HUES6 (cell line): ENCODE measurements at regions not wholly inside any gene's neighbourhood (a gene's known extent, or its start where the extent isn't known, plus 50 kb on each side); places are given as distances from the start of the nearest gene placed in this dataset.

ENCODE experiments used
- H3K27ac ChIP-seq: 2 replicates; pipeline ENCODE4 v1.7.0; 2013; ENCODE audit warnings: low read depth, mild to moderate bottlenecking, low read length, inconsistent platforms
- H3K27me3 ChIP-seq: 2 replicates; pipeline ENCODE4 v1.6.1; 2013; ENCODE audit warnings: low read length; ENCODE audit not compliant: control insufficient read depth, insufficient read depth
- H3K36me3 ChIP-seq: 2 replicates; pipeline ENCODE4 v1.6.1; 2013; ENCODE audit warnings: low read length; ENCODE audit not compliant: control insufficient read depth, insufficient read depth
- H3K4me1 ChIP-seq: 2 replicates; pipeline ENCODE4 v1.6.1; 2013; ENCODE audit warnings: low read length; ENCODE audit not compliant: control insufficient read depth, insufficient read depth
- H3K4me3 ChIP-seq: 2 replicates; pipeline ENCODE4 v1.5.1; 2013; ENCODE audit warnings: low read depth, low read length
- H3K9ac ChIP-seq: one replicate; pipeline ENCODE4 v1.6.1; 2013; ENCODE audit warnings: mild to moderate bottlenecking, low read length
- H3K9me3 ChIP-seq: 2 replicates; pipeline ENCODE4 v1.6.1; 2013; ENCODE audit warnings: low read depth, low read length; ENCODE audit not compliant: control insufficient read depth, insufficient read depth

- H3K4me3 ChIP-seq, result no peak overlapping the region
- peaks cover 3% of the 10 kb centered on the region; the same call in 1 of the 2 replicates for H3K4me1 ChIP-seq
- no peak overlapping the region for H3K27ac ChIP-seq
- no peaks in the 10 kb centered on the region for H3K36me3 ChIP-seq
- no peak overlapping the region for H3K9ac ChIP-seq
- H3K27me3 ChIP-seq, result no peaks in the 10 kb centered on the region
- H3K9me3 ChIP-seq, result peaks cover 8% of the 10 kb centered on the region; the same call in 1 of the 2 replicates
These were observed 387.2 kb upstream of the DUSP10 start for GRCh38 chr1:222129041-222129440.

GRCh38 chr1:222127526-222128152 lies 385.8 kb upstream of the DUSP10 start:
- peaks cover 3% of the 10 kb centered on the region; the same call in 1 of the 2 replicates for H3K4me1 ChIP-seq
- peaks cover 3% of the 10 kb centered on the region; the same call in 1 of the 2 replicates for H3K9me3 ChIP-seq
- no peak overlapping the region for H3K27ac ChIP-seq
- H3K4me3 ChIP-seq, result no peak overlapping the region
- H3K36me3 ChIP-seq, result no peaks in the 10 kb centered on the region
- H3K27me3 ChIP-seq, result no peaks in the 10 kb centered on the region
- H3K9ac ChIP-seq, result no peak overlapping the region

GRCh38 chr1:222127096-222127495 lies 385.2 kb upstream of the DUSP10 start:
- Histone ChIP-seq H3K9ac (no peak overlapping the region), H3K27me3 (no peaks in the 10 kb centered on the region), H3K4me3 (no peak overlapping the region), H3K27ac (no peak overlapping the region), H3K4me1 (peaks cover 3% of the 10 kb centered on the region; the same call in 1 of the 2 replicates), H3K9me3 (peaks cover 3% of the 10 kb centered on the region; the same call in 1 of the 2 replicates), H3K36me3 (no peaks in the 10 kb centered on the region)

GRCh38 chr1:222126052-222126451 lies 384.2 kb upstream of the DUSP10 start:
- Histone ChIP-seq H3K27me3 (no peaks in the 10 kb centered on the region), H3K9ac (no peak overlapping the region), H3K4me3 (no peak overlapping the region), H3K4me1 (peaks cover 3% of the 10 kb centered on the region; the same call in 1 of the 2 replicates), H3K27ac (no peak overlapping the region), H3K36me3 (no peaks in the 10 kb centered on the region), H3K9me3 (peaks cover 3% of the 10 kb centered on the region; the same call in 1 of the 2 replicates)

- no peaks in the 10 kb centered on the region for H3K27me3 ChIP-seq
- H3K36me3 ChIP-seq, result no peaks in the 10 kb centered on the region
- H3K9ac ChIP-seq, result no peak overlapping the region
- peaks cover 3% of the 10 kb centered on the region; the same call in 1 of the 2 replicates for H3K9me3 ChIP-seq
- peaks cover 3% of the 10 kb centered on the region; the same call in 1 of the 2 replicates for H3K4me1 ChIP-seq
- no peak overlapping the region for H3K27ac ChIP-seq
- H3K4me3 ChIP-seq, result no peak overlapping the region
These were observed 382.7 kb upstream of the DUSP10 start for GRCh38 chr1:222124602-222125001.

GRCh38 chr1:222123111-222123510 lies 381.2 kb upstream of the DUSP10 start:
- no peaks in the 10 kb centered on the region for H3K36me3 ChIP-seq
- H3K4me1 ChIP-seq, result peaks cover 3% of the 10 kb centered on the region; the same call in 1 of the 2 replicates
- no peak overlapping the region for H3K27ac ChIP-seq
- H3K9me3 ChIP-seq, result peaks cover 3% of the 10 kb centered on the region; the same call in 1 of the 2 replicates
- no peaks in the 10 kb centered on the region for H3K27me3 ChIP-seq
- H3K9ac ChIP-seq, result no peak overlapping the region
- no peak overlapping the region for H3K4me3 ChIP-seq

- Histone ChIP-seq H3K27ac (no peak overlapping the region), H3K4me3 (no peak overlapping the region), H3K9me3 (no peaks in the 10 kb centered on the region), H3K9ac (no peak overlapping the region), H3K27me3 (no peaks in the 10 kb centered on the region), H3K36me3 (no peaks in the 10 kb centered on the region), H3K4me1 (no peaks in the 10 kb centered on the region)
These were observed 375.9 kb upstream of the DUSP10 start for GRCh38 chr1:222117809-222118208.

- H3K27ac ChIP-seq, result no peak overlapping the region
- H3K36me3 ChIP-seq, result no peaks in the 10 kb centered on the region
- H3K9me3 ChIP-seq, result peaks cover 3% of the 10 kb centered on the region; the same call in 1 of the 2 replicates
- H3K27me3 ChIP-seq, result no peaks in the 10 kb centered on the region
- no peak overlapping the region for H3K9ac ChIP-seq
- no peak overlapping the region for H3K4me3 ChIP-seq
- H3K4me1 ChIP-seq, result no peaks in the 10 kb centered on the region
These were observed 372.8 kb upstream of the DUSP10 start for GRCh38 chr1:222114536-222115156.

- Histone ChIP-seq H3K27me3 (no peaks in the 10 kb centered on the region), H3K36me3 (no peaks in the 10 kb centered on the region), H3K9me3 (peaks cover 3% of the 10 kb centered on the region; the same call in 1 of the 2 replicates), H3K27ac (no peak overlapping the region), H3K9ac (no peak overlapping the region), H3K4me3 (no peak overlapping the region), H3K4me1 (peaks cover 23% of the 10 kb centered on the region)
These were observed 367.9 kb upstream of the DUSP10 start for GRCh38 chr1:222109836-222110235.

GRCh38 chr1:222107975-222108374 lies 366.1 kb upstream of the DUSP10 start:
- Histone ChIP-seq H3K9me3 (peaks cover 3% of the 10 kb centered on the region; the same call in 1 of the 2 replicates), H3K9ac (no peak overlapping the region), H3K36me3 (no peaks in the 10 kb centered on the region), H3K4me1 (peaks cover 23% of the 10 kb centered on the region), H3K4me3 (no peak overlapping the region), H3K27ac (no peak overlapping the region), H3K27me3 (no peaks in the 10 kb centered on the region)

GRCh38 chr1:222107267-222107666 lies 365.4 kb upstream of the DUSP10 start:
- H3K4me1 ChIP-seq, result peaks cover 23% of the 10 kb centered on the region
- H3K4me3 ChIP-seq, result no peak overlapping the region
- H3K36me3 ChIP-seq, result no peaks in the 10 kb centered on the region
- H3K27ac ChIP-seq, result no peak overlapping the region
- H3K9me3 ChIP-seq, result no peaks in the 10 kb centered on the region
- no peaks in the 10 kb centered on the region for H3K27me3 ChIP-seq
- no peak overlapping the region for H3K9ac ChIP-seq
